GM12865 (cell line): ENCODE measurements at regions not wholly inside any gene's neighbourhood (a gene's known extent, or its start where the extent isn't known, plus 50 kb on each side); places are given as distances from the start of the nearest gene placed in this dataset.

ENCODE experiments used
- DNase-seq: peaks from one replicate; pipeline ENCODE4 v3.0.0; 2010; ENCODE audit warnings: low read depth
- H3K4me3 ChIP-seq: 2 replicates; pipeline ENCODE4 v1.5.1; 2011; ENCODE audit warnings: mild to moderate bottlenecking, low read depth, low read length, control low read depth
- CTCF ChIP-seq: IDR thresholded peaks from 2 replicates; pipeline ENCODE4 v1.5.1; 2011; ENCODE audit warnings: low read length, control low read depth, low read depth, inconsistent platforms; ENCODE audit not compliant: insufficient read depth; ENCODE audit errors: missing control alignments

- DNase-seq = no peak
- TF ChIP-seq CTCF = no peak
- no peak overlapping the region for H3K4me3 ChIP-seq
These were observed 418.6 kb downstream of the ZNF521 start for GRCh38 chr18:24933345-24933744.

- no peak overlapping the region for H3K4me3 ChIP-seq
- TF ChIP-seq CTCF = no peak
- DNase-seq = no peak
These were observed 417.6 kb downstream of the ZNF521 start for GRCh38 chr18:24934258-24934932.

DNA sequence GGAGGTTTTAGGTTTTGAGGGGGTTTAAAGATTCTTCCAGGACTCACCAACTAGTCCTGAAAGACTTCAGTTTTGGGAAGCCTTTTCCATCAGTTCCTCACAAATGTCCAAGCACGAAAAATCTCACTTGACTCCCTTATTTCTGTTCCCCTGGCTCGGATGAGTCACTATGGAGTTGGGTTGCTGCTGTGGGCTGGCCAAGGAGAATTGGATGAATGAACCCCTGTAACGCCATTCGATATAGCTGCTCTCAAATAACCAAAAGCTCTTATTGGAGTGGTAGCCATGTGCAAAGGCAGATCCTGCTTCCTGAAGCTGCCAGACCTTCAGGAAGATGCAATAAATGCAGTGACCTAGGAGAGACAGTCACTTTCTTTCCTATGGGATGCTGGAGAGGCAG lies 417.0 kb downstream of the ZNF521 start:
- no peak for DNase-seq
- no peak overlapping the region for H3K4me3 ChIP-seq
- TF ChIP-seq CTCF = no peak

DNA sequence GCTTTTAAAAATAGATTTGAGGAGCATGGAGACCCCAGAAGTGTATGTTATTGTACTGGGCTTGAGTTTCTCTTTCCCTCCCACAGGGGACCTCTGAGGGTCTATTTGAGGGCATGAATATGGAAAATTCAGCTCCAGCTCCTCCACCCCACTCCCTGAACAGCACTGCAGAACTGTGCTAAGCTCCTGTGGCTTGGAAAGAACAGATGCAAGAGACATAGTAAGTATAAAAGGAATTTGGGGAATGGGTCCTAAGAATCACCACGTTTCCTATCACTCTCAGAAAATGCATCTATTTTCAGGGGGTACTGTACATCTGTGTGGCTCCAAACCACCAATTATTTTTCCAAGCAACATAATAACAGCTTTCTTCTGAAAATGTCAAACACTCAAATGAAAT lies 416.1 kb downstream of the ZNF521 start:
- H3K4me3 ChIP-seq = no peak overlapping the region
- DNase-seq = no peak
- TF ChIP-seq CTCF = no peak

GRCh38 chr18:24936691-24937090 lies 415.3 kb downstream of the ZNF521 start:
- no peak for TF ChIP-seq CTCF
- H3K4me3 ChIP-seq = no peak overlapping the region
- DNase-seq = no peak

DNA sequence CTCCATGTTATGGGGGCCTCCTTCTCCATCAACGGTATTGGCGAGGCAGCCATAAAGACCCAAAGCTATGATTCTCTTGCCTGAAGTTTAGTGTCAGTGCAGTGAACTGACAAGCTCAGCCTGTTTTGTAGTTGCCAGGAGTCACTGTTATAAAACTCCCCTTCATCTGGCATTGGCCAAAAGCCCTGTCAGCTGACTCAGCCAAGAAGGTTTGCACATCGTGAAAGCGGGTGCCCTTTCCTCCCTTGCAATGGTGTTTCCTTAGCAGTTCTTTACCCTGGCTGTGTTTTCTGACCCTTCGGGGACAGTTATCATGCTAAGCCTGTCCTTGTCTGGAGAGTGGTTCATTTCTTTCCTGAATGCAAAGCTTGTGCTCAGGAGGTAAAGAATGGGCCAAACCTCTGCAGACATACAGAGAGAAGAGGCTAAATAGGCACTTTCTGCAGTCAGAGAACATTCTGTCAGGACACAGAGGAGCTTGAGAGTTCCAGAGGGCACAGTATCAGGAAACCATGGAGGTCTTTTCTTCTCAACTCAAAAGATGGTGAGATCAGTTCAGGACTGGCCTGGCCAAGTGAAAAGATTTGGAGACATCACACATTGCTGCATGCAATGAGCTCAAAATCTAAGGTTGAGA lies 414.2 kb downstream of the ZNF521 start:
- DNase-seq = no peak
- H3K4me3 ChIP-seq = no peak overlapping the region
- no peak for TF ChIP-seq CTCF

- H3K4me3 ChIP-seq = no peak overlapping the region
- TF ChIP-seq CTCF = no peak
- no peak for DNase-seq
These were observed 411.6 kb downstream of the ZNF521 start for GRCh38 chr18:24940416-24940815.
